ENCODE measurements at regions not wholly inside any gene's neighbourhood (a gene's known extent, or its start where the extent isn't known, plus 50 kb on each side); places are given as distances from the start of the nearest gene placed in this dataset.
A peak's percentile ranks its signal among the peaks of the same experiment; 100 is the strongest.

DNA sequence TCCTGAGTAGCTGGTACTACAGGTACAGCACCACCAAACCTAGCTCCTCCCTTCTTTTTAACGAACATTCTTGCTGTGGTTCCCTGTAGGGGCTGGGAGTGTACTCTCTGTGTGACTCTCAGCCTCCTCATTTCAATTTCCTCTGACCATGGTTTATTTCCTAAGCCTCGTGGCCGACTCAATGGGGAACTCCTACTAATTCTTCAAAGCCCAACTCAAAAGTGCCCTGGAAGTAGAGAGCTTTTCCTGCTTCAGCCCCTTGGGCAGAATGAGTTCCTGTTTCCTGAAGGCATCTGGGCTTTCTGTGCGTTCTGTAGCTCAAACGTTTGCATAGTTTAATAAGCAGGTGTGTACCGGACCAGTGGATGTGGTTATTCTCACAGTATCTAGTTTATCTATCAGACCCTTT is 70.9 kb upstream of the ACOT11 start:
- H3K79me2 ChIP-seq (ENCODE audit: insufficient read depth, low read length): no peaks in the 10 kb centered on the region
- no peaks in the 10 kb centered on the region for H3K9me3 ChIP-seq (ENCODE audit: insufficient read depth, low read length, severe bottlenecking)
- H3K27me3 ChIP-seq (ENCODE audit: insufficient read depth, low read length, poor library complexity): no peaks in the 10 kb centered on the region
- peaks cover 79% of the 10 kb centered on the region for H3K4me1 ChIP-seq (ENCODE audit: insufficient read depth, low read length)
- no peaks in the 10 kb centered on the region for H4K20me1 ChIP-seq (ENCODE audit: insufficient read depth, low read length)
- peak overlapping the region; percentile 98 for H3K27ac ChIP-seq (ENCODE audit: low read length)
- H3K36me3 ChIP-seq (ENCODE audit: insufficient read depth, low read length): no peaks in the 10 kb centered on the region
- peak overlapping the region; percentile 96 for H3K4me2 ChIP-seq (ENCODE audit: insufficient read depth, low read length)
- DNase-seq (peak; percentile 76), ATAC-seq (ENCODE audit: insufficient read depth, low read depth) (peak; percentile 43)
- TF ChIP-seq, protein P1, sequence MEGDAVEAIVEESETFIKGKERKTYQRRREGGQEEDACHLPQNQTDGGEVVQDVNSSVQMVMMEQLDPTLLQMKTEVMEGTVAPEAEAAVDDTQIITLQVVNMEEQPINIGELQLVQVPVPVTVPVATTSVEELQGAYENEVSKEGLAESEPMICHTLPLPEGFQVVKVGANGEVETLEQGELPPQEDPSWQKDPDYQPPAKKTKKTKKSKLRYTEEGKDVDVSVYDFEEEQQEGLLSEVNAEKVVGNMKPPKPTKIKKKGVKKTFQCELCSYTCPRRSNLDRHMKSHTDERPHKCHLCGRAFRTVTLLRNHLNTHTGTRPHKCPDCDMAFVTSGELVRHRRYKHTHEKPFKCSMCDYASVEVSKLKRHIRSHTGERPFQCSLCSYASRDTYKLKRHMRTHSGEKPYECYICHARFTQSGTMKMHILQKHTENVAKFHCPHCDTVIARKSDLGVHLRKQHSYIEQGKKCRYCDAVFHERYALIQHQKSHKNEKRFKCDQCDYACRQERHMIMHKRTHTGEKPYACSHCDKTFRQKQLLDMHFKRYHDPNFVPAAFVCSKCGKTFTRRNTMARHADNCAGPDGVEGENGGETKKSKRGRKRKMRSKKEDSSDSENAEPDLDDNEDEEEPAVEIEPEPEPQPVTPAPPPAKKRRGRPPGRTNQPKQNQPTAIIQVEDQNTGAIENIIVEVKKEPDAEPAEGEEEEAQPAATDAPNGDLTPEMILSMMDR (IDR thresholded peaks at IDR 0.05; ENCODE audit: borderline replicate concordance, extremely low read depth, low read length, poor library complexity, severe bottlenecking): no peak
- no peak for TF ChIP-seq EZH2 (IDR thresholded peaks at IDR 0.05; ENCODE audit: borderline replicate concordance, low read depth, low read length, severe bottlenecking)
- peak overlapping the region; percentile 71 for H3K9ac ChIP-seq (ENCODE audit: low read depth, low read length)
- H3K4me3 ChIP-seq (ENCODE audit: low read depth in 1 of 2, low read length in 2 of 2): peak overlapping the region in 1 of 2 experiments; percentile 55; a peak in 1 of 4 replicates
- H2AFZ ChIP-seq (ENCODE audit: low read depth, low read length): 0 out of 2 replicates have a peak overlapping the region, but pooled peaks have one; percentile 27

DNA sequence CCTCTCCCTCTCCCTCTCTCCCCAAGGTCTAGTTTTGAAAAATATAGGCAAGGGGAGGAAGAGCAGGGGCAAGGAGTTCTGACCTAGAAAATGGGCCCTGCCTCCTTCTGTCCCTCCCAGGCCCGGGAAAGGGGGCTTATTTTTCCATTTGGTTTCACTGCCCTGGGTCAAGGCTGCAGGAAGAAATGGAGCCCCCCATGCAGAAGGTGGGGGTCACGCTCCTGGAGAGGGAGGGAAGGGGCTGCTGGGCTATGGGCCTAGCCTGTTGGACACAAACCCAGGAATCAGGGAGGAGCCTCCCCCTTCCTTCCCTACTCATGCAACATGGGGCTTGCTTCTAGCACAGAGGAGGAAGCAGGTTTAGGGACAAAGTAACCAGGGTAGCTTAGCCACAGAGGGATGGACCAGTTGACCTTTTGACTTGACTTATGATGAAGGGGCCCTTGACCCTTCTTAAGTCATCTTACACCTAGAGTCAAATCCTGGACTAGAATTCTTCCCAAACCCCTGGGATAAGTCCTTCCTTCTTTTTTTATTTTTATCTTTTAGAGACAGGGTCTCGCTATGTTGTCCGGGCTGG is 70.4 kb upstream of the SSBP3 start:
- TF ChIP-seq, protein P1 (IDR thresholded peaks at IDR 0.05; ENCODE audit: borderline replicate concordance, extremely low read depth, low read length, poor library complexity, severe bottlenecking): no peak
- no peak for TF ChIP-seq EZH2 (IDR thresholded peaks at IDR 0.05; ENCODE audit: borderline replicate concordance, low read depth, low read length, severe bottlenecking)
- Histone ChIP-seq H4K20me1 (ENCODE audit: insufficient read depth, low read length) (no peaks in the 10 kb centered on the region), H3K9ac (ENCODE audit: low read depth, low read length) (peak overlapping the region; percentile 71), H2AFZ (ENCODE audit: low read depth, low read length) (peak overlapping the region; percentile 46), H3K27me3 (ENCODE audit: insufficient read depth, low read length, poor library complexity) (no peaks in the 10 kb centered on the region), H3K4me1 (ENCODE audit: insufficient read depth, low read length) (peaks cover 78% of the 10 kb centered on the region), H3K79me2 (ENCODE audit: insufficient read depth, low read length) (no peaks in the 10 kb centered on the region), H3K36me3 (ENCODE audit: insufficient read depth, low read length) (no peaks in the 10 kb centered on the region), H3K9me3 (ENCODE audit: insufficient read depth, low read length, severe bottlenecking) (no peaks in the 10 kb centered on the region), H3K4me3 (ENCODE audit: low read depth in 1 of 2, low read length in 2 of 2) (peak overlapping the region in 1 of 2 experiments; percentile 55; a peak in 2 of 4 replicates), H3K27ac (ENCODE audit: low read length) (peak overlapping the region; percentile 98), H3K4me2 (ENCODE audit: insufficient read depth, low read length) (peak overlapping the region; percentile 96)
- no peak for ATAC-seq (ENCODE audit: insufficient read depth, low read depth)
- peak; percentile 50 for DNase-seq

DNA sequence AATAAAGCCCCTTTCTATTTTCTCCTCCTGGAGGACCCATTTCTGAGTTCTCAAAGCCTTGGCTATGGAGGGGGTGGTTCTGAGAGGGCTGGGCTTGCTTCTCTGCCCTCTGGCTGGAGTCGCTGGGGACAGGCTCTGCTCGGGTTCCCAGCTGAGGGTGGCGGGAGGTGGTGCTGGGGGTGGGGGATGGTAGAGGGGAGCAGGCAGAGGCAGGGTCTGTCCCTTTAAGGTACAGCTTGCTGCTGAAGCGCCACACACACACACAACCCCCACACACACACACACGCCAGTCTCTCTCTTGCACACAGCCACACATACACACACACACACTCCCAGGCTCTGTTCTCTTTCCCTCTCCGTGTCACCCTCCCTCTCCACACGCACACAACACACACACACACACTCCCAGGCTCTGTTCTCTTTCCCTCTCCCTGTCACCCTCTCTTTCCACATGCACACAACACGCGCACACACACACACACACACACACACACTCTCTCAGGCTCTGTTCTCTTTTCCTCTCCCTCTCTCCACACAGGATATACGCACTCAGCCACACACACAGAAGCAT is 69.8 kb upstream of the SSBP3 start:
- Histone ChIP-seq H3K4me2 (ENCODE audit: insufficient read depth, low read length) (peak overlapping the region; percentile 96), H3K4me1 (ENCODE audit: insufficient read depth, low read length) (peaks cover 72% of the 10 kb centered on the region)

More for the DNA sequence above, 69.8 kb upstream of the SSBP3 start:
- TF ChIP-seq EZH2 (IDR thresholded peaks at IDR 0.05; ENCODE audit: borderline replicate concordance, low read depth, low read length, severe bottlenecking): no peak
- TF ChIP-seq, protein P1 (IDR thresholded peaks at IDR 0.05; ENCODE audit: borderline replicate concordance, extremely low read depth, low read length, poor library complexity, severe bottlenecking): peak; percentile 5
- Histone ChIP-seq H3K27ac (ENCODE audit: low read length) (peak overlapping the region; percentile 98), H3K4me3 (ENCODE audit: low read depth in 1 of 2, low read length in 2 of 2) (peak overlapping the region in 1 of 2 experiments; percentile 55; a peak in 2 of 4 replicates), H3K9ac (ENCODE audit: low read depth, low read length) (peak overlapping the region; percentile 71), H4K20me1 (ENCODE audit: insufficient read depth, low read length) (no peaks in the 10 kb centered on the region), H3K79me2 (ENCODE audit: insufficient read depth, low read length) (no peaks in the 10 kb centered on the region), H3K9me3 (ENCODE audit: insufficient read depth, low read length, severe bottlenecking) (no peaks in the 10 kb centered on the region), H3K27me3 (ENCODE audit: insufficient read depth, low read length, poor library complexity) (no peaks in the 10 kb centered on the region), H2AFZ (ENCODE audit: low read depth, low read length) (peak overlapping the region; percentile 69), H3K36me3 (ENCODE audit: insufficient read depth, low read length) (no peaks in the 10 kb centered on the region)
- DNase-seq (peak; percentile 78), ATAC-seq (ENCODE audit: insufficient read depth, low read depth) (peak; percentile 27)
